ENCODE measurements at regions not wholly inside any gene's neighbourhood (a gene's known extent, or its start where the extent isn't known, plus 50 kb on each side); places are given as distances from the start of the nearest gene placed in this dataset.

GRCh38 chr2:66169076-66169475, 265.8 kb upstream of the MEIS1 start:
- ATAC-seq (ENCODE audit: insufficient read depth, low read depth) (no peak), DNase-seq (no peak)
- Histone ChIP-seq H3K79me2 (ENCODE audit: insufficient read depth, low read length) (no peaks in the 10 kb centered on the region), H3K27me3 (ENCODE audit: insufficient read depth, low read length, poor library complexity) (no peaks in the 10 kb centered on the region), H3K9me3 (ENCODE audit: insufficient read depth, low read length, severe bottlenecking) (no peaks in the 10 kb centered on the region), H3K4me3 (ENCODE audit: low read depth in 1 of 2, low read length in 2 of 2) (no peak overlapping the region), H4K20me1 (ENCODE audit: insufficient read depth, low read length) (no peaks in the 10 kb centered on the region), H3K36me3 (ENCODE audit: insufficient read depth, low read length) (no peaks in the 10 kb centered on the region), H3K4me1 (ENCODE audit: insufficient read depth, low read length) (no peaks in the 10 kb centered on the region), H3K4me2 (ENCODE audit: insufficient read depth, low read length) (no peak overlapping the region), H3K27ac (ENCODE audit: low read length) (no peak overlapping the region), H2AFZ (ENCODE audit: low read depth, low read length) (no peak overlapping the region), H3K9ac (ENCODE audit: low read depth, low read length) (no peak overlapping the region)
- no peak for TF ChIP-seq EZH2 (IDR thresholded peaks at IDR 0.05; ENCODE audit: borderline replicate concordance, low read depth, low read length, severe bottlenecking)
- TF ChIP-seq, protein P1, sequence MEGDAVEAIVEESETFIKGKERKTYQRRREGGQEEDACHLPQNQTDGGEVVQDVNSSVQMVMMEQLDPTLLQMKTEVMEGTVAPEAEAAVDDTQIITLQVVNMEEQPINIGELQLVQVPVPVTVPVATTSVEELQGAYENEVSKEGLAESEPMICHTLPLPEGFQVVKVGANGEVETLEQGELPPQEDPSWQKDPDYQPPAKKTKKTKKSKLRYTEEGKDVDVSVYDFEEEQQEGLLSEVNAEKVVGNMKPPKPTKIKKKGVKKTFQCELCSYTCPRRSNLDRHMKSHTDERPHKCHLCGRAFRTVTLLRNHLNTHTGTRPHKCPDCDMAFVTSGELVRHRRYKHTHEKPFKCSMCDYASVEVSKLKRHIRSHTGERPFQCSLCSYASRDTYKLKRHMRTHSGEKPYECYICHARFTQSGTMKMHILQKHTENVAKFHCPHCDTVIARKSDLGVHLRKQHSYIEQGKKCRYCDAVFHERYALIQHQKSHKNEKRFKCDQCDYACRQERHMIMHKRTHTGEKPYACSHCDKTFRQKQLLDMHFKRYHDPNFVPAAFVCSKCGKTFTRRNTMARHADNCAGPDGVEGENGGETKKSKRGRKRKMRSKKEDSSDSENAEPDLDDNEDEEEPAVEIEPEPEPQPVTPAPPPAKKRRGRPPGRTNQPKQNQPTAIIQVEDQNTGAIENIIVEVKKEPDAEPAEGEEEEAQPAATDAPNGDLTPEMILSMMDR (IDR thresholded peaks at IDR 0.05; ENCODE audit: borderline replicate concordance, extremely low read depth, low read length, poor library complexity, severe bottlenecking), result no peak

- no peaks in the 10 kb centered on the region for H3K27me3 ChIP-seq (ENCODE audit: insufficient read depth, low read length, poor library complexity)
- no peak overlapping the region for H3K4me3 ChIP-seq (ENCODE audit: low read depth in 1 of 2, low read length in 2 of 2)
- H3K27ac ChIP-seq (ENCODE audit: low read length), result no peak overlapping the region
- DNase-seq (no peak), ATAC-seq (ENCODE audit: insufficient read depth, low read depth) (no peak)
- TF ChIP-seq, protein P1 (IDR thresholded peaks at IDR 0.05; ENCODE audit: borderline replicate concordance, extremely low read depth, low read length, poor library complexity, severe bottlenecking), result no peak
- TF ChIP-seq EZH2 (IDR thresholded peaks at IDR 0.05; ENCODE audit: borderline replicate concordance, low read depth, low read length, severe bottlenecking), result no peak
- H3K9ac ChIP-seq (ENCODE audit: low read depth, low read length), result no peak overlapping the region
- no peaks in the 10 kb centered on the region for H3K36me3 ChIP-seq (ENCODE audit: insufficient read depth, low read length)
- no peak overlapping the region for H2AFZ ChIP-seq (ENCODE audit: low read depth, low read length)
- no peaks in the 10 kb centered on the region for H4K20me1 ChIP-seq (ENCODE audit: insufficient read depth, low read length)
- no peaks in the 10 kb centered on the region for H3K9me3 ChIP-seq (ENCODE audit: insufficient read depth, low read length, severe bottlenecking)
- no peaks in the 10 kb centered on the region for H3K4me1 ChIP-seq (ENCODE audit: insufficient read depth, low read length)
- no peak overlapping the region for H3K4me2 ChIP-seq (ENCODE audit: insufficient read depth, low read length)
- H3K79me2 ChIP-seq (ENCODE audit: insufficient read depth, low read length), result no peaks in the 10 kb centered on the region
Observed at GRCh38 chr2:66164470-66164869, 270.5 kb upstream of the MEIS1 start.

GRCh38 chr2:66156171-66156570, 278.8 kb upstream of the MEIS1 start:
- Histone ChIP-seq H3K4me1 (ENCODE audit: insufficient read depth, low read length) (no peaks in the 10 kb centered on the region), H2AFZ (ENCODE audit: low read depth, low read length) (no peak overlapping the region), H3K4me2 (ENCODE audit: insufficient read depth, low read length) (no peak overlapping the region), H3K4me3 (ENCODE audit: low read depth in 1 of 2, low read length in 2 of 2) (no peak overlapping the region), H3K36me3 (ENCODE audit: insufficient read depth, low read length) (no peaks in the 10 kb centered on the region), H3K27ac (ENCODE audit: low read length) (no peak overlapping the region), H3K9me3 (ENCODE audit: insufficient read depth, low read length, severe bottlenecking) (peaks cover 2% of the 10 kb centered on the region), H3K9ac (ENCODE audit: low read depth, low read length) (no peak overlapping the region), H3K27me3 (ENCODE audit: insufficient read depth, low read length, poor library complexity) (no peaks in the 10 kb centered on the region), H3K79me2 (ENCODE audit: insufficient read depth, low read length) (no peaks in the 10 kb centered on the region), H4K20me1 (ENCODE audit: insufficient read depth, low read length) (no peaks in the 10 kb centered on the region)
- ATAC-seq (ENCODE audit: insufficient read depth, low read depth) (no peak), DNase-seq (no peak)
- no peak for TF ChIP-seq EZH2 (IDR thresholded peaks at IDR 0.05; ENCODE audit: borderline replicate concordance, low read depth, low read length, severe bottlenecking)
- TF ChIP-seq, protein P1 (IDR thresholded peaks at IDR 0.05; ENCODE audit: borderline replicate concordance, extremely low read depth, low read length, poor library complexity, severe bottlenecking), result no peak

DNA sequence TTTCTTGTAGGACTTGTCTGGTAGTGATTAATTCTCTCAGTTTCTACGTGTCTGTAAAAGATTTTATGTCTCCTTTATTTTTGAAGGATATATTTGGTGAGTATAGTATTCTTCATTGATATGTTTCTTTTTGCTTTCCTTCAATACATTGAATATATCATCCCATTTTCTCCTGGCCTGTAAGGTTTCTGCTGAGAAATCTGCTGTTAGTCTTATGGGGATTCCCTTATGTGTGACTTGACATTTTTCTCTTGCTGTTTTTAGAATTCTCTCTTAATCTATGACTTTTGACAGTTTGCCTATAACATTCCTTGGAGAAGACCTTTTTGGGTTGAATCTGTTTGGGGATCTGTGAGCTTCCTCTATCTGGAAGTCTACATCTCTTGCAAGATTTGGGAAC, 281.0 kb upstream of the MEIS1 start:
- TF ChIP-seq, protein P1 (IDR thresholded peaks at IDR 0.05; ENCODE audit: borderline replicate concordance, extremely low read depth, low read length, poor library complexity, severe bottlenecking), result no peak
- TF ChIP-seq EZH2 (IDR thresholded peaks at IDR 0.05; ENCODE audit: borderline replicate concordance, low read depth, low read length, severe bottlenecking), result no peak
- no peak for ATAC-seq (ENCODE audit: insufficient read depth, low read depth)
- Histone ChIP-seq H3K9me3 (ENCODE audit: insufficient read depth, low read length, severe bottlenecking) (peaks cover 2% of the 10 kb centered on the region), H3K4me2 (ENCODE audit: insufficient read depth, low read length) (no peak overlapping the region), H3K4me1 (ENCODE audit: insufficient read depth, low read length) (no peaks in the 10 kb centered on the region), H3K27ac (ENCODE audit: low read length) (no peak overlapping the region), H3K36me3 (ENCODE audit: insufficient read depth, low read length) (no peaks in the 10 kb centered on the region), H3K27me3 (ENCODE audit: insufficient read depth, low read length, poor library complexity) (no peaks in the 10 kb centered on the region), H4K20me1 (ENCODE audit: insufficient read depth, low read length) (no peaks in the 10 kb centered on the region), H3K9ac (ENCODE audit: low read depth, low read length) (no peak overlapping the region), H2AFZ (ENCODE audit: low read depth, low read length) (no peak overlapping the region), H3K79me2 (ENCODE audit: insufficient read depth, low read length) (no peaks in the 10 kb centered on the region), H3K4me3 (ENCODE audit: low read depth in 1 of 2, low read length in 2 of 2) (no peak overlapping the region)
- no peak for DNase-seq
